HepG2 (cell line): ENCODE measurements at regions not wholly inside any gene's neighbourhood (a gene's known extent, or its start where the extent isn't known, plus 50 kb on each side); places are given as distances from the start of the nearest gene placed in this dataset.

Source experiments
- HES4 ChIP-seq: sonication (generic); formaldehyde crosslinking; IDR thresholded peaks from 2 replicates; pipeline ENCODE4 v1.9.0; 2021; ENCODE audit warnings: mild to moderate bottlenecking, missing genetic modification reagents, borderline replicate concordance
- MYC ChIP-seq: sonication (generic); formaldehyde crosslinking; IDR thresholded peaks from 2 replicates; pipeline ENCODE4 v1.9.0; 2021; ENCODE audit warnings: missing genetic modification reagents, borderline replicate concordance
- PCBP1 ChIP-seq: fragments of 200-400 bp; formaldehyde crosslinking; IDR thresholded peaks from 2 replicates; pipeline ENCODE4 v1.6.1; 2017; ENCODE audit warnings: mild to moderate bottlenecking, low read depth, low read length, borderline replicate concordance
- SP140L ChIP-seq: sonication (generic); formaldehyde crosslinking; IDR thresholded peaks from 2 replicates; pipeline ENCODE4 v1.4.0; 2020; ENCODE audit warnings: missing genetic modification reagents, borderline replicate concordance
- YEATS4 ChIP-seq: sonication (generic); formaldehyde crosslinking; IDR thresholded peaks from 2 replicates; pipeline ENCODE4 v1.4.0; 2020; ENCODE audit warnings: missing genetic modification reagents, borderline replicate concordance
- ZNF432 ChIP-seq: sonication (generic); formaldehyde crosslinking; IDR thresholded peaks from 2 replicates; pipeline ENCODE4 v1.5.0; 2020; ENCODE audit warnings: missing genetic modification reagents, mild to moderate bottlenecking, borderline replicate concordance
- ZNF782 ChIP-seq: sonication (generic); formaldehyde crosslinking; IDR thresholded peaks from 2 replicates; pipeline ENCODE4 v1.4.0; 2020; ENCODE audit warnings: missing genetic modification reagents, mild to moderate bottlenecking, borderline replicate concordance
- TF ChIP-seq, protein P1 (sequence below): sonication (generic); formaldehyde crosslinking; IDR thresholded peaks from 2 replicates; pipeline ENCODE4 v1.5.1; 2020; ENCODE audit warnings: mild to moderate bottlenecking, missing genetic modification reagents
- TF ChIP-seq, protein P2 (sequence below): sonication (generic); IDR thresholded peaks from 2 replicates; pipeline ENCODE4 v1.6.1; 2016; ENCODE audit warnings: low read depth, borderline replicate concordance
- TF ChIP-seq, protein P3 (sequence below): sonication (generic); formaldehyde crosslinking; IDR thresholded peaks from 2 replicates; pipeline ENCODE4 v1.8.1; 2023; ENCODE audit warnings: missing genetic modification reagents, mild to moderate bottlenecking, borderline replicate concordance
- TF ChIP-seq, protein P4 (sequence below), 2 experiments: sonication (generic) in 1 of 2; formaldehyde crosslinking in 1 of 2; IDR thresholded peaks; 2 replicates each; pipeline versions ENCODE4 v1.6.1 to v1.9.0; 2014 to 2022; ENCODE audit warnings: antibody characterized with exemption in 1 of 2, borderline replicate concordance in 1 of 2, inconsistent platforms in 1 of 2, low read depth in 1 of 2, missing genetic modification reagents in 1 of 2

DNA sequence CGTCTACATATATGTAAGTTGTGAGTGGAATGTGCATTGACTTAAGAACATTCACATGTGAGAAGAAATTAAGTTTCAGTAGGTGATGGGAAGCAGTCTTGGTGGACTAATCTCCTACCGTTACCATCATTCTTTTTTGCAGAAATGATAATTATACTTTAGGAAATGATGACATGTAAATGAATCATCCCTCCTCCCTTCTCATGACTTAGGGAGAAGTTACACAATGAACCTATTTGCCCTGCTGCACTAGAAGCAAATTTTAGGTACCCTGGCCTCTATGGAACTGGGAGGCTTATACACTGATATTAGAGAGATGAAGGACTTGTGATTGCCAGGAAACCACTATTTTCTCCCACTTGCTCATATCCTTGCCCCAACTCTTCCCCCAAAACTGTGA is 214.2 kb downstream of the CALCRL start (continued):
- TF ChIP-seq, protein P1, sequence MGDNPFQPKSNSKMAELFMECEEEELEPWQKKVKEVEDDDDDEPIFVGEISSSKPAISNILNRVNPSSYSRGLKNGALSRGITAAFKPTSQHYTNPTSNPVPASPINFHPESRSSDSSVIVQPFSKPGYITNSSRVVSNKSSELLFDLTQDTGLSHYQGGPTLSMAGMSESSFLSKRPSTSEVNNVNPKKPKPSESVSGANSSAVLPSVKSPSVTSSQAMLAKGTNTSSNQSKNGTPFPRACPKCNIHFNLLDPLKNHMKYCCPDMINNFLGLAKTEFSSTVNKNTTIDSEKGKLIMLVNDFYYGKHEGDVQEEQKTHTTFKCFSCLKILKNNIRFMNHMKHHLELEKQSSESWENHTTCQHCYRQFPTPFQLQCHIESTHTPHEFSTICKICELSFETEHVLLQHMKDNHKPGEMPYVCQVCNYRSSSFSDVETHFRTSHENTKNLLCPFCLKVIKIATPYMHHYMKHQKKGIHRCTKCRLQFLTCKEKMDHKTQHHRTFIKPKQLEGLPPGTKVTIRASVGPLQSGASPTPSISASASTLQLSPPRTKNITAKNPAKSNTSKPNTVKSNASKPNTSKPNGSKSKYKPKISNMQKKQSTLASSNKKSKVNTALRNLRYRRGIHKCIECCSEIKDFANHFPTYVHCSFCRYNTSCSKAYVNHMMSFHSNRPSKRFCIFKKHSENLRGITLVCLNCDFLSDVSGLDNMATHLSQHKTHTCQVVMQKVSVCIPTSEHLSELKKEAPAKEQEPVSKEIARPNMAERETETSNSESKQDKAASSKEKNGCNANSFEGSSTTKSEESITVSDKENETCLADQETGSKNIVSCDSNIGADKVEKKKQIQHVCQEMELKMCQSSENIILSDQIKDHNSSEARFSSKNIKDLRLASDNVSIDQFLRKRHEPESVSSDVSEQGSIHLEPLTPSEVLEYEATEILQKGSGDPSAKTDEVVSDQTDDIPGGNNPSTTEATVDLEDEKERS: no peak
- TF ChIP-seq YEATS4 (CRISPR knock-in tag) (no peak), MYC (CRISPR knock-in tag) (no peak), SP140L (CRISPR knock-in tag) (no peak), ZNF432 (CRISPR knock-in tag) (no peak), PCBP1 (no peak), ZNF782 (CRISPR knock-in tag) (no peak), HES4 (no peak)
- TF ChIP-seq, protein P2, sequence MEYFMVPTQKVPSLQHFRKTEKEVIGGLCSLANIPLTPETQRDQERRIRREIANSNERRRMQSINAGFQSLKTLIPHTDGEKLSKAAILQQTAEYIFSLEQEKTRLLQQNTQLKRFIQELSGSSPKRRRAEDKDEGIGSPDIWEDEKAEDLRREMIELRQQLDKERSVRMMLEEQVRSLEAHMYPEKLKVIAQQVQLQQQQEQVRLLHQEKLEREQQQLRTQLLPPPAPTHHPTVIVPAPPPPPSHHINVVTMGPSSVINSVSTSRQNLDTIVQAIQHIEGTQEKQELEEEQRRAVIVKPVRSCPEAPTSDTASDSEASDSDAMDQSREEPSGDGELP: no peak
- TF ChIP-seq, protein P3, sequence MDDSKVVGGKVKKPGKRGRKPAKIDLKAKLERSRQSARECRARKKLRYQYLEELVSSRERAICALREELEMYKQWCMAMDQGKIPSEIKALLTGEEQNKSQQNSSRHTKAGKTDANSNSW (CRISPR knock-in tag): no peak
- TF ChIP-seq, protein P4, sequence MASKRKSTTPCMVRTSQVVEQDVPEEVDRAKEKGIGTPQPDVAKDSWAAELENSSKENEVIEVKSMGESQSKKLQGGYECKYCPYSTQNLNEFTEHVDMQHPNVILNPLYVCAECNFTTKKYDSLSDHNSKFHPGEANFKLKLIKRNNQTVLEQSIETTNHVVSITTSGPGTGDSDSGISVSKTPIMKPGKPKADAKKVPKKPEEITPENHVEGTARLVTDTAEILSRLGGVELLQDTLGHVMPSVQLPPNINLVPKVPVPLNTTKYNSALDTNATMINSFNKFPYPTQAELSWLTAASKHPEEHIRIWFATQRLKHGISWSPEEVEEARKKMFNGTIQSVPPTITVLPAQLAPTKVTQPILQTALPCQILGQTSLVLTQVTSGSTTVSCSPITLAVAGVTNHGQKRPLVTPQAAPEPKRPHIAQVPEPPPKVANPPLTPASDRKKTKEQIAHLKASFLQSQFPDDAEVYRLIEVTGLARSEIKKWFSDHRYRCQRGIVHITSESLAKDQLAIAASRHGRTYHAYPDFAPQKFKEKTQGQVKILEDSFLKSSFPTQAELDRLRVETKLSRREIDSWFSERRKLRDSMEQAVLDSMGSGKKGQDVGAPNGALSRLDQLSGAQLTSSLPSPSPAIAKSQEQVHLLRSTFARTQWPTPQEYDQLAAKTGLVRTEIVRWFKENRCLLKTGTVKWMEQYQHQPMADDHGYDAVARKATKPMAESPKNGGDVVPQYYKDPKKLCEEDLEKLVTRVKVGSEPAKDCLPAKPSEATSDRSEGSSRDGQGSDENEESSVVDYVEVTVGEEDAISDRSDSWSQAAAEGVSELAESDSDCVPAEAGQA (IDR thresholded peaks at IDR 0.05; ENCODE audit: low read depth): no peak
- TF ChIP-seq, protein P4 (CRISPR knock-in tag; IDR thresholded peaks at IDR 0.05; ENCODE audit: borderline replicate concordance): no peak
